Erythroblast (primary cell): ENCODE measurements at regions not wholly inside any gene's neighbourhood (a gene's known extent, or its start where the extent isn't known, plus 50 kb on each side); places are given as distances from the start of the nearest gene placed in this dataset.

ENCODE experiments used
- GATA1 ChIP-seq: IDR thresholded peaks from 2 replicates; pipeline ENCODE4 v1.6.1; 2011; ENCODE audit warnings: low read depth, mild to moderate bottlenecking, control low read depth, low read length, moderate library complexity
- POLR2A ChIP-seq: IDR thresholded peaks from 2 replicates; pipeline ENCODE4 v1.6.1; 2011; ENCODE audit warnings: mild to moderate bottlenecking, low read length

DNA sequence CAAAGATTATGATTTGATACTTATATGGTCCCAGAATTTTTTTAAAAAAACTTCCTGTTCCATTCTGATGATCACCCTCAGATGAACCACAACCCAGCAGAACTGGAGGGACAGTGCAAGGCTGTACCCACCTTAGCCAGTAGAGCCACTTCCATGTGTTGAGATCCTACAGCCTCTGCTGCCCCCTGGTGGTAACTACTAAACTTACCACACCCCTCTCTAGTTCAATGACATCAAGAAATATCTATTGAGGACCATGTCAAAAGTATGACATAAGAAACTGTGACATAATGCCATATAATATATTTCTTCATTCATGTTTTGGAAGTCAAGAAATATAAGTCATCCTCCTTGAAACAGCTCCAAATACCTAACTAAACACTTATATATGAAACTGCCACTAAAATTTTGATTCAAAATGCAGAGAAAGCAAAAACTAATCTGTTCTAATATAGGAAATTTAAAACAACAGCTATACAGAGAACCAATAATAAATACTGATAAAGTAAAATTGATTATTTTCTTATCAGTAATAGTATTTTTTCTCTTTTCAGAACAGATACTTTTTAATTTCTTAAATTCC, 412.6 kb downstream of the KCTD12 start:
- TF ChIP-seq POLR2A: no peak
- TF ChIP-seq GATA1: no peak
